Inflammatory macrophage (primary cell): ENCODE measurements at regions not wholly inside any gene's neighbourhood (a gene's known extent, or its start where the extent isn't known, plus 50 kb on each side); places are given as distances from the start of the nearest gene placed in this dataset.
"Not testable (repeated sequence)": the region's sequence is repeated elsewhere in the genome, so short reads cannot be mapped to it uniquely, and the experiment has no call there.

ENCODE experiments used
- DNase-seq, 2 donors: peaks; one replicate each; pipeline ENCODE4 v3.0.0-alpha.2; 2020 to 2022

DNA sequence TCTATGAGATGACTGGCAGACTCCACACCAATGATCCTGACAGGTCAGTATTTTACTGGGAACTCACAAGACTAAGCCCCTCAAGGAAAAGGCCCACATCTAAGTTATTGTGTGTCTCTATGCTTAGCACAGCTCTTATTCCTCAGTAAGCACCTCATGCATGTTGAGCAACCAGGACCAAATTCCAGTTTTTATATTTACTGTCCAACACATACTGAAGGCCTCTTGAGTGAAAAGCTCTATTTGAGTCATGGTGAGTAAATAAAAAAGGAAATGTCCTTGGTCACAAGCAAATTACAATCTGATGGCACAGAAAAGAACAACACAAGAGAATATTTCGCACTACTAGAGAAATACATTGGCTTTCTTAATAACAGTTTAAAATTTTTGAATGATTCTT is 87.9 kb upstream of the ETAA1 start:
- no peak for DNase-seq

DNA sequence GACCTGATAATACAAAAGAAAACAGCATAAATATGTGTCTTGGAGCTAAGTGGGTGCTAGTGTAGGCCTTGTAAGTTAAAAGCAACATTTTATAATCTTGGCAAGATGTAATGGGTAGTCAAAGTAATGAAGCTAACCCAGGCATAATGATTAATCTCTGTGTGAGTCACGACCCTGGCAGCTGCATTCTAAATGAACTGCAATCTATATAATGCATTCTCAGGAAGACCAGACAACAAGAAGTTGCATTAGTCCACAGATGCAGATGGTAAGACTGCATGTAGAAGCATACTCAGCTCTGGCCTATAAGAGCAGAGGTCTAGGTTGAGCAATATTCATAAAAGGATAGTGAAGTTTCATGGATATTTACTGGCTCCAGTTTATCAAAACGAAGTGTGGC is 85.6 kb upstream of the ETAA1 start:
- DNase-seq = no peak

DNA sequence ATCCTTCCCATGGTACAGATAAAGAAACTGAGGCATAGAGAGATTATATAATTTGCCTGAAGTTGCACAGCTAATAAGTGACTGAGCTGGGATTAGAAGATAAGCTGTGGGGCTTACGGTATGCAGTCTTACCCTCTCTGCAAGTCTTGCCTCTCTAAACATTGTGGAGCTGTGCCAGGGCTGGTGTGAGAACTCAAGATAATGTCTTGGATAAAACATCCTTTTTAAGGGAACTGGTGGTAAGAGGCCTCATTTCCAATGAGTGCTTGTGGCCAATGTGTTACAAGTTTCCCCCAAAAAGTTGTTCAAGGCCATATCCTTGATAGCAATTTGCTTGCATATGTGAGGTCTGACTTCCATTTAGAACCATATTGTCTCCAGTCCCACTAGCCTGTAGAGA is 84.3 kb upstream of the ETAA1 start:
- DNase-seq = no peak

DNA sequence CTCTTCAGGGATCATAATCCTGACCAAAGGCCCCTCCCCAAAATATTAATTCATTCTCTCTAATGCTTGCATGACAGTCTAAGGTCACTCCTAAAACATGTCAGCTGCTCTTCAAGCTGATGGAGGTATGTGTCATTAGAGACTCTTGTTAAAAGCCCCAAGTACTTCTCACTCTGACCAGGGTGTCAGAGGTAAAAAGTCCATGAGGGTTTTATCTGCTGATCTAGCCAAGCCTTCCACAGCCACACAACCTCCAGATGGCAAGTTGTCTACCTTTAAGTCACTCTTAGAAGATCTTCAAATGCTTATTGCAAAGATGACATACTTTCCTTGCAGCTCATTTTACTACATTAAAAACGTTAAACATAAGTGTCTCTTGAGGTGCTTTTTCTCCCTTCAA is 83.6 kb upstream of the ETAA1 start:
- no peak for DNase-seq

DNA sequence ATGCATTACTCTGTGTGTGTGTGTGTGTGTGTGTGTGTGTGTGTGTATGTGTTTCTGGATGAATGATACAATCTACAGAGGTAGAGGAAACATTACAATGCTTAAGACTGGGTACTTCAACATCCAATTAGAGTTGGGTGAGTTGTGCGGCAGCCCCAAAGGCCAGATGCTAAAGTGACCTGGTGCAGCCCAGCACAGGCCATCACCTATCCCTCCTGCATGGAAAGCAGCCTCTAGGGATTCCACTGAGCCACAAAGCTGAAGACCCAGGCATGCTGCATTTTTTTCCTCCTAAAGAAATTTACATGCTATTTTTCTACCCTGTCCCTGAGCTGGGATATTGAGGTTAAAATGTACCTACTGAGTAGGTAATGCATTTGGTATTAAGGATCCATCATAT is 79.1 kb upstream of the ETAA1 start:
- no peak for DNase-seq

DNA sequence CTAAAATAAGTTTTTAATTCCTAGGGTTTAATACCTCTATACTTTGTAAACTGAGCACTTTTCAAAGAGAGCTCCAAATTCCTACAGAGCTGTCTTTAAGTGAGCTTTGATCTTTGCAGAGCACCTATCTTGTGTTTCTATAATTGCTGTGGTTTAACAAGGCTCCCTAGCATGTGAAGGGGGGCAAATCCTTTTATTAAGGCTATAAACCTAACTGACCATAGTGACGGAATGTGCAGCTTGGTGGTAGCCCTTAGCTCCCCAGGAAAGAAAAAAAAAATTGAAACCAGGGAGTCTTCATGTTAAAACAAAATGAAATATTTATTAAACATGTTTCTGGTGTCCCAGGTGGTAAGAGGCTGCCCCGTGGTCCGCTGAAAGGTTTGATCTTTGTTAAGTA is 78.6 kb upstream of the ETAA1 start:
- DNase-seq = no peak

DNA sequence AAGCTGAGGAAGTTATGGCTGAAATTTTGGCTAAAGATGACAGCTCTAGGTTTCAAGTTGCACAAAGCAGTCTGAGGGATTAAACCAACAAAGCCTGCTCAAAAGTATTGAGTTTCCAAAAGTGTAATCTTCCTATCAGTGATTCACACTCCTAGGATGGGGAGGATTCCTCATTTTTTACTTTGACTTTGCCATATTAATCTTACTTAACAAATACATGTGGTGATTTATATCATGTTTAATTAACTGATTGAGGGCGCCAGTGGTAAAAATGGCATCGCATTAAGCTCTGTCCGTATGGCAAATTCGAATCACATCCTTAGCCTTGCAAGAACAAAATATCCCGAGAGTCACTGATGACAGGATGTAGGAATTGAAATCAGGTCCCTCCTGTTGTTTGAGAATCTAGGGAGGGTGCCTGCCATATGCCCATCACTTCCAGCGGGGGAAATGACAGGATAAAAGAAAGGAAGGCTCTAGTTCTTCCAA is 78.1 kb upstream of the ETAA1 start:
- DNase-seq = no peak

DNA sequence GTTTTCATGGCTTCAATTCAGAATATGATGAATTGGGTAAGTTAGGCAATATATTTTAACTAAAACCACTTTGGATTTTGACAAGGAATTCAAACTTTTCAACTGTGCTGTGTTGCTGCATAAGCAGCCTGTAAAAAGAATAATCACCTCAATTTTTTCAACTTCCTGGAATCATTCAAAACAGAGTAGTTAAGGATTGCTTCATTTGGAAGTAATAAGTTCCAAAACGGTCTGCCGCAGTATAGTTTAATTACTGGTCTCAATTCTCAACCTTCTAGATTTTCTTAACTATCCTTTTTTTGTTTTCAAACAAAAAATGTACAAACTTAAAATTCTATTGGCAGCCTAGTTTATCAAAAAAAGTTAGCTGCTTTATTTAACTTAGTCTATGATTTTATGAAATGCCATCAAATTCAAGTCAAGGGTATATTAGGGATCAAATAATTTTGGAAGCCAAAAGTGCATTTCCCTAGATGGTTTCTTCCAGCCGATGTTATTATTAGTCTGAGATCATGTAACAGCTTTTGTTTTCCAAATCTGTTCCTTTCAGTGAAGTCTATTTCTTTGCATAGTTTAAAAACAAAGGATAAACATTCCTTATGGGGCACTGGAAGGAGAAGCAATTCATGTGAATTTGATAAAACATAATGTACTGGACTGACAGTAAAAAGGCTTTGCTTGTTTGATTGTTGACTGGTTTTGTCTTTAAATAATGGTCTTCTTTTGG is 76.1 kb upstream of the ETAA1 start:
- DNase-seq = no peak

DNA sequence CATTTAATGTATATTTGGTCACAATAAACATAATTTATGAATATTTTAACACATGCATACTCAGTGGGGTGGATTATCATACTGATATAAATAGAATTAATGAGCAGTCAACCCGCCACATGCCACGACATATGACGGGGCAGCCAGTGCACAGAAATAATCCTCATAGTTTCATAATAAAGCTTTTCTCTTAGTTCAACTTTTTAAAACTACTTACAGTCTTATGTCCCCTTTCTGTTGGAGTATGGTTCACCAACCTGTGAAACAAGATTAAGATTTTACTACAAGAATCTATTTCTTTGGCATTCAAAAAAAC is 75.6 kb upstream of the ETAA1 start:
- no peak for DNase-seq

DNA sequence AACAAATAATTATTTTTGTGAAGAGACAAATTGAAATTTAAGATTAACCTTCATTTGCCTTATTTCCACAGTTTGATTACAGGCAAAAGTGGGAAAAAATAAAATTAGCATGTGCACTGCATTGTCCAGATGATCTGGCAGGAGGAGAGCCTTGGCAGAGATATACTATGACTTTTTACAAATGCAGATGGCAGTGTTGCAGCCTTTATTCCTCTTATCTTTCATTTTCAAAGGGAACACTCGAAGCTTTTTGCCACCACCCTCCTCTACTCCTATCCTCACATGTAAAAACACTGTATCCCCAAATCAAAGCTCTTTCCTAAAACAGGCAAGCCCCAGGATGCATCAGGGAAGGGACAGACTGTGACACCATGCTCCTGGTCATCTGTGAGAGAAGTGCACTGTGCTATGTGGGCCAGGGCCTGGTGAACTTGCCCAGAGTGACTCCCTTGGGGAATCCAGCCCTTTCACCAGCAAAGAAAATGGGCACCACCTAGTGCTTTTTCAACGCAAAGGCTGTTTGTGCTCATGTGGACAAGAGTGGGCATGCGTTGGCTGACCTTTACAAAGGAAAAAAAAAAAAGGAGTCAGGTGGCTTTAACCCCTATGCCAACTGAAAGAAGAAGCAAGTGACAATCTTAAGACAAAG is 74.7 kb upstream of the ETAA1 start:
- no peak for DNase-seq

DNA sequence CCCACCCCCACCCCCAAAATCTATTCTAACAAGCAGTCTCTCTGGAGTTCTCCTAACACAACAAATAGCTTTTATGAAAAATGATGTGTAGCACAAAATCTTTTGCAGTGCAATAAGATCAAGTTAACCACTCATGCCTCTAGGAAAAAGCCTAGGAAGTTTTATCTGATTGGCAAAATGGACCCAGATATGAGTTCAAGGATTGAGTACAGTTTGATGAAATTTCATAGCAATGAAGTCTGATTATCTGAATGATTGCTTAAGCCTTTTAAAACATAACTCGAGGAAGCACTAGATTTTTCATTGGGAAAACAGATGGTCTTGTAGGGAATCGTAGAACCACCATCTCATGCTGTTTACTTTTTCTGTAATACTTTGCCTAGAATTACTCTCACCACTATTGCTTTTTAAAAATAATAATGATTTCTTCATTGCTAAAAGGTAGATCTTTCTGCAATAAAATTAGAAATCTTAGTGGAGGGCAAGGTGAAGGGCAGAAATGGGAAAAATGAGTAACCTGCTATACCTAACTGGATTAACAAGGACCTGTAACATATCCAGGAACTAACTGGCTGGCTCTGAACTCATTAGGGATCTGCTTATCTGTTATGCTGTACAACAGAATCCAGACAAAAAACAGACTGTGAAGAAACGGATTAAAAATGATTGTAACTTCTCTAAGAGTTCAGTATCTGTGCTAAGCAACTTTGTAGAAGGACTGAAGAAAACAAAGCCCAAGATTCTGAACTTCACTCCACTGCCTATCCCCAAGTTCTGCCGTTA is 73.7 kb upstream of the ETAA1 start:
- DNase-seq = no peak

DNA sequence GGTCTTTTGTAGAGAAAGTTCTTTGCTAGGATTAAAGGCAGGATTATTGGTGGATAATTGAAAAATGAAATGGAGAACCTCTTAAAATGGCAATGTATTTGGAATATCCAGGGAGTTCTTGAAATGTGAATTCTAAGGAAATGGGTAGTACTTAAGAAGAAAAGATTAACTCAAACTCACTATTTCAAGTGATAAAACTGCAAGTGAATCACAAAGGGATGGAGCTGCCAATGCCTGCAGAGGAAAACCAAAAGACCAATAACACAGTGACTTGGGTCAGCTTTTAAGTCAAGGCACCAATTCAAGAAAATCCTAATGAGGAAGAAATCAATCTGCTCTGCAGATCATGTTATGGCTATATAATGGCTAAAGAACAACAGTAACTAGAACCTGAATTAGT is 67.6 kb upstream of the ETAA1 start:
- DNase-seq = no peak

DNA sequence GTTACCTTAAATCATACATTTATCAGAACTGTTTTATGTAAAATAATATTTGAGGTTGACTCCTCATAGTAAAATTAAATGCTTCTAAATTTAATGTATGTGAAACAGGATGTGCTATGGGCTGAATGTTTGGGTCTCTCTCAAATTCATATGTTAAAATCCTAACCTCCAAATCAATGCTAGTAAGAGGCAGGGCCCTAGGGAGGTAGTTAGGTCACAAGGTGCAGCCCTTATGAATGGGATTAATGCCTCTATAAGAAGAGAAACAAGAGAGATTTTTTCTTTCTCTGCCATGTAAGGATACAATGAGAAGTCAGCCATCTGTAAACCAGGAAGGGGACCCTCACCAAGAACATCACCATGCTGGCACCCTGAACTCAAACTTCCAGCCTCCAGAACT is 67.2 kb upstream of the ETAA1 start:
- no peak for DNase-seq

DNA sequence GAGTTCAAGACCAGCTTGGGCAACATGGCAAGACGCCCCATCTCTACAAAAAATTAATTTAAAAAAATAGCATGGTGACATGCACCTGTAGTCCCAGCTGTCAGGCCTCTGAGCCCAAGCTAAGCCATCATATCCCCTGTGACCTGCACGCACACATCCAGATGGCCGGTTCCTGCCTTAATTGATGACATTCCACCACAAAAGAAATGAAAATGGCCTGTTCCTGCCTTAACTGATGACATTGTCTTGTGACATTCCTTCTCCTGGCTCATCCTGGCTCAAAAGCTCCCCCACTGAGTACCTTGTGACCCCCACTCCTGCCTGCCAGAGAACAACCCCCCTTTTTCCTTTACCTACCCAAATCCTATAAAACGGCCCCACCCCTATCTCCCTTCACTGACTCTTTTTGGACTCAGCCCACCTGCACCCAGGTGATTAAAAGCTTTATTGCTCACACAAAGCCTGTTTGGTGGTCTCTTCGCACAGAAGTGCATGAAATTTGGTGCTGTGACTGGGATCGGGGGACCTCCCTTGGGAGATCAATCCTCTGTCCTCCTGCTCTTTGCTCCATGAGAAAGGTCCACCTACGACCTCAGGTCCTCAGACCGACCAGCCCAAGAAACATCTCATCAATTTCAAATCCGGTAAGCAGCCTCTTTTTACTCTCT is 65.6 kb upstream of the ETAA1 start:
- DNase-seq = not testable (repeated sequence)

DNA sequence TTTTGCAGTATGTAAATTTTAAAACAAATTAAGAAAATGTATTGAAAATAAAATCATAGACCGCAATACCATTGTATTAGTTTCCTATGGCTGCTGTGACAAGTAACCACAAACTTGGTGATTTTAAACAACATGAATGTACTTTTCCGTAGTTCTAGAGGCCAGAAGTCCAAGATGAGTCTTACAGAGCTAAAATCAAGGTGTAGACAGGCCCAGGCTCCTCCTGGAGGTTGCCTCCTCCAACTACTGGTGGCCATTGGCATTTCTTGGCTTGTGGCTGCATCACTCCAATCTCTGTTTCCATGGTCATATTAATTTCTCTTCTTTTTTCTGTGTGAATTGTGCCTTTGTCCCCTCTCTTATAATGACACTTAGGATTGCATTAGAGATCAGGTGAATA is 59.2 kb upstream of the ETAA1 start:
- DNase-seq = no peak

DNA sequence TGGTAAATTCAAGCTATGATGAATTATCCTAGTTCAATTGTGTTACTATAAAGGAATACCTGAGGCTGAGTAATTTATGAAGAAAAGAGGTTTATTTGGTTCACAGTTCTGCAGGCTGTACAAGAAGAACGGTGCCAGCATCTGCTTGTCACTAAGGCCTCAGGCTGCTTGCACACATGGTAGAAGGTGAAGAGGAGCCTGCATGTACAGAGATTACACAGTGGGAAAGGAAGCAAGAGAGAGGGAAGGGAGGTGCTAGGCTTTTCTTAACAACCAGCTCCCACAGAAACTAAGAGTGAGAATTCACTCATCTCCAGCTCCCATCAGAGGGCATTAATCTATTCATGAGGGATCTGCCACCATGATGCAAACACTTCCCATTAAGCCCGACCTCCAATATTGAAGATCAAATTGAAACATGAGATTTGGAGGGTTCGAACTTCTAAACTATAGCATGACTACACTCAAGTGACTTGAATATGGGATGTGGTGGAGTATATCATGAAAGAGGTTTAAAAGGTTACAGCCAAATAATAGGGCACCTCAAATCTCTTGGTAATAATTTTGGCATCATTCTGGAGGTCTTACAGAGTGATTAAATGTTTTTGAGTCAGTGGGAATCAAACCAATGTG is 58.4 kb upstream of the ETAA1 start:
- DNase-seq = no peak

DNA sequence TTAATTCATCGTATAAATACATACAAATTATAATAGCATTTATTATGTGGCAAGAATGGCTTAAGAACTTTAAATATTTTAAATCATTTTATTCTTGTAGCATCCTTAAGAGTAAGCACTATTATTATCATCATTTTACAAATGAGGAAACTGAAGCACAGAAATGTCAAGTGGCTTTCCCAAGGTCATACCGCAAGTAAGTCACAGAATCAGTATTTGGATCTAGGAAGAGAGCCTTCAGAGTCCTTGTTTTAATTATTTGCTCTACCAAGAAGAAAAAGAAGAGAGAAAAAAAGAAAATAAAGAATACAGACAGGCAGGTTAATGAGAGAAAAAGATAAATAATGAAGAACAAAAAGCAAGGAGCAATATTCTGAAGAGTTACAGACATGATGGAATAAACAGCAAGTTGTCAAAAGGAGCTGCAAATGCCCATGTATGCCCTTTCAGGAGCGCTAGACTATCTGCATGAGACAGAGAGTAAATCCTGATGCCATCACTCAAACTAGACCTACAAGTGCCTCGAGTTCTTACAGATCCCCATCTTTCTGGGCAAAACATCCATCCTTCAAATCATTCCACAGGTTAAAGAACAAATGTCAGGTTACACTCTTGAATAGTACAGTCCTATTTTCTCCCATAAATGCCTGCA is 57.8 kb upstream of the ETAA1 start:
- DNase-seq = no peak

DNA sequence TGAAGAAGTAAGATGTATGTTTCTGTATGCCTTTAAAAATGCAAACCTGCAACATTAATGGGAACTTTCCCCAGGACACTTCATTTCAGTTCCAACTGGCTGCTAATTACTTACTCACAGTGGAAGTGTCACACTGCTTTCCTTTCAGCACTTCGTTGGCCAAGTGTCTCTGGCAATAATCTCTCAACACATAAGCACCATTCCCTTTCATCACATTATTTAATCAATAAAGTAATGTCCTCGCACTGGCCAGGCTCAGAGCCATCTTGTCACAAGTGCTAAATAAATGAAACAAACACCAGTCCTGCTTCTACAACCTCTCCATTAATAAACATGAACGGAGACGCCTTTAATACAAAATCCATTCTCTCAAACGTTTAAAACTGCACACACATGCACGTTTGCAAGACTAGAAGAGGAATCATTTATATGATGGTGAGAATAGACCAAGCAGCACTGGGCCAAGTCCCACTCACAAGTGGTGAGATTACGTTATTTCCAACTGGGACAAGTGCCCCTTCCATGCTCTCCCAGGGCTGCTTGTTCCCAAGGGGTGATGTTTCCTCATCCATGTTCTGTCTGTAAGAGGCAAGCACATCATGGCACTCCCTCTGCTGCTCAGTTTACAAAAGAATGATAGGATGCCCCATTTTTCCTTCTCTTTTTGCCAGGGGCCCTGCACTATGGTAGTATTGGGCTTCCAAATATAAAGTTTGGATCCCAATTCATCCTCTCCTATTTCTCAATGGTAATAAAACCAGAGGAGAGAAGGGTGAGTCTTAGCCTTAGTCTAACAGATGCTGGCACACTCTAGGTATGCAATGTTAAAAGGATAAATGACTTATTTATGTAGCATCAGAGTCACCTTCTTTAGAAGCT is 56.8 kb upstream of the ETAA1 start:
- DNase-seq = no peak

DNA sequence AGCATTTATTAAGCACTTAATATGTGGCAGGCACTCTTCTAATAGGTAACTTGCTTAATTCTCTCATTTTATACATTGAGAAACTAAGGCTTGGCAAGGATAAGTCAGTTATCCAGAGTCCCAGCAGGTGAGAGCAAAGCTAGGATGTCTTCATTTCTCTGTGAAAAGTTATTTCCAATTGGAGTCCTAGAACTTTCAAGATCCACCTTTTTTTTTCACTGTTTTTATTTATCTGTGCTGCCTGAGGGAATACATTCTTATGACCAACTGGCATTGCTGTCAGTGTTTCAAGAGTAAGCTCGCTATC is 56.2 kb upstream of the ETAA1 start:
- DNase-seq = no peak

DNA sequence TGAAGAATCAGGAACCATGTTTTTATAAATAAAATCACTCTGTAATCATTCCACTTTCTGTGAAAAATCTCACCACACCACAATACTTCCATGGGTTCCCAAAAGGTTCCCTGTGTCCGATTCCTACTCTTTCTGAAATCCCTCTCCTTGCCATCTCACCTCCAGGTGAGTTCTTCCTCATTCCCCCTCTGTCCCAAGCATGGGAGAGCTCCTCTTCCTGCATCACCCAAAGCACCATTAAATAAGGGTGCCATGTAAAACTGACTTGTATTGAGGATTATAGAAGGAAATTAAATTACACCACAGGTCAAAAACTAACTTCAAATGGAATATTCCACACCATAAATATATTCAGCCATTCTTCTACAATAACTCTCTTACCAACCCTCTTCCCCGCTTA is 55.8 kb upstream of the ETAA1 start:
- no peak for DNase-seq

DNA sequence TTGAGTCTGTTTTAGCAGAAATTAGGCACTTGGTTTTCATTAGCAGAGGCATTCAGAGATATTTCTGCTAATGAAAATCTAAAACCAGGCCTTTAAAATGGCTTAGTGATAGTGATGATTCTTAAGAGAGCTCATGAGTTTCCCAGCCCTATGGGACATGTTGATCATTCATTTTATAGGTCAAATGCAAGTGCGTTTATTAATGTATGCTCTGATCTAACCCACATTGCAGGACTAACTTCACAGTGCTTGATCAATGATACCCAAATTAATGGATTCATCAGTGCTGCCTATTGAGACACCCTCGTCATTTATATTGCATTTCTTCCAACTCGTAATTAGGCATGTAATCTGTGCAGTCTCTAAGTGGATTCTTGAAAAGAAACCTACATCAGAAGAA is 54.7 kb upstream of the ETAA1 start:
- DNase-seq = no peak
